Ovary (tissue), 3 donors: ENCODE measurements at regions not wholly inside any gene's neighbourhood (a gene's known extent, or its start where the extent isn't known, plus 50 kb on each side); places are given as distances from the start of the nearest gene placed in this dataset.
"Not testable (repeated sequence)": the region's sequence is repeated elsewhere in the genome, so short reads cannot be mapped to it uniquely, and the experiment has no call there.

Experiments used
- POLR2A ChIP-seq: fragments of 450-650 bp; IDR thresholded peaks from one replicate; pipeline ENCODE4 v1.6.1; 2017; ENCODE audit warnings: antibody characterized with exemption, mild to moderate bottlenecking, moderate library complexity
- TF ChIP-seq, protein P1 (sequence below), 3 donors: fragments of 450-650 bp in 2 of 3; fragments of 200-600 bp in 1 of 3; IDR thresholded peaks; one replicate each; pipeline versions ENCODE4 v1.5.1 to v1.8.0; 2016 to 2022; ENCODE audit warnings: antibody characterized with exemption in 3 of 3, mild to moderate bottlenecking in 1 of 3
- donor health status: DM: no; HTN: no; CAD: no.

DNA sequence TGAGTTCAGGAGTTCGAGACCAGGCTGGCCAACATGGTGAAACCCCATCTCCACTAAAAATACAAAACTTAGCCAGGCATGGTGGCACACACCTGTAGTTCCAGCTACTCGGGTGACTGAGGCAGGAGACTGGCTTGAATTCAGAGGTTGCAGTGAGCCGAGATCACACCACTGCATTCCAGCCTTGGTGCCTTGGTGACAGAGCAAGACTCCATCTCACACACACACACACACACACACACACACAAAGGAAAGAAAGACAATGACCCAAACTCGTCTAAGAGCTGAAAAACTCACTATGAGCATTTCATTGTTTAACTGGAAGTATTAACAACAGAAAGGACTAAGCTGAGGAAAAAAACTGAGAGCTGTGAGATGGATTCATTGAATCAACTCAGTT is 95.6 kb upstream of the ANKRD20A1 start:
- TF ChIP-seq, protein P1, sequence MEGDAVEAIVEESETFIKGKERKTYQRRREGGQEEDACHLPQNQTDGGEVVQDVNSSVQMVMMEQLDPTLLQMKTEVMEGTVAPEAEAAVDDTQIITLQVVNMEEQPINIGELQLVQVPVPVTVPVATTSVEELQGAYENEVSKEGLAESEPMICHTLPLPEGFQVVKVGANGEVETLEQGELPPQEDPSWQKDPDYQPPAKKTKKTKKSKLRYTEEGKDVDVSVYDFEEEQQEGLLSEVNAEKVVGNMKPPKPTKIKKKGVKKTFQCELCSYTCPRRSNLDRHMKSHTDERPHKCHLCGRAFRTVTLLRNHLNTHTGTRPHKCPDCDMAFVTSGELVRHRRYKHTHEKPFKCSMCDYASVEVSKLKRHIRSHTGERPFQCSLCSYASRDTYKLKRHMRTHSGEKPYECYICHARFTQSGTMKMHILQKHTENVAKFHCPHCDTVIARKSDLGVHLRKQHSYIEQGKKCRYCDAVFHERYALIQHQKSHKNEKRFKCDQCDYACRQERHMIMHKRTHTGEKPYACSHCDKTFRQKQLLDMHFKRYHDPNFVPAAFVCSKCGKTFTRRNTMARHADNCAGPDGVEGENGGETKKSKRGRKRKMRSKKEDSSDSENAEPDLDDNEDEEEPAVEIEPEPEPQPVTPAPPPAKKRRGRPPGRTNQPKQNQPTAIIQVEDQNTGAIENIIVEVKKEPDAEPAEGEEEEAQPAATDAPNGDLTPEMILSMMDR (IDR thresholded peaks at IDR 0.05), result not testable (repeated sequence)
- TF ChIP-seq POLR2A, result not testable (repeated sequence)
